GDM1 (cell line): ENCODE measurements at regions not wholly inside any gene's neighbourhood (a gene's known extent, or its start where the extent isn't known, plus 50 kb on each side); places are given as distances from the start of the nearest gene placed in this dataset.
"Not testable (repeated sequence)": the region's sequence is repeated elsewhere in the genome, so short reads cannot be mapped to it uniquely, and the experiment has no call there.

ENCODE experiments used
- DNase-seq: peaks from one replicate; lab custom pipeline; 2025; lab: John Stamatoyannopoulos, UW

DNA sequence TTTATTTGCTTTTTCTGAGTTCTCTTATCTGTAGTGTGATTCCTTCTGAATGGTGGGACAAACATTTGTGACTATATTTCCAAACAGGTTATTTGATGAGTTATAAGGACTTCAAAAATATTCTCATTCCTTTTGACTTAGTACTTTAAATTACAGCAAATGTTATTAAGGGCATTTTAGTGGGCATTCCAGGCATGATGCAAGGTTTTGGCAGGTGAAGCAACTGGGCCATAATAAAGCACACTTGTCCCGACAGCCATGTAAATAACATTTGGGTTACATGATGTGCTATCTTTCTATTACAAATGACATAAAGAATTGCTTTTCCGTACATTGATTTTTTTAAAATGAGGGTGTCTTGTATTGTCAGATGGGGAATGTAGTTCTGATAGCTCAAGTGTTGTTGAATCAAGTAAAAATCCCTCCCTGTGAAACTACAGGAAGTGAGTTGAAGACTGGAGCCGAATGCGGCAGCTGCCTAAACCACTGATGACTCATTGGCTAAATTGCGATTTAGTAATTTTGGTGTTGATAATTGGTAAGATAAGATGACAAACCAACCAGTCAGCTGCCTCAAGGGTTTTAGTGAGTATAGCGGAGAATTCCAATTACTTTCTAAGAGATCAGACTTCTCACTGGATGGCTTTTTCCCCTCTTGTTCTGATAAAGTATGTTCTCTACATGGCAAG is 231.3 kb upstream of the NPY start:
- DNase-seq = no peak

GRCh38 chr7:24054236-24054635 is 229.8 kb upstream of the NPY start:
- no peak for DNase-seq

DNA sequence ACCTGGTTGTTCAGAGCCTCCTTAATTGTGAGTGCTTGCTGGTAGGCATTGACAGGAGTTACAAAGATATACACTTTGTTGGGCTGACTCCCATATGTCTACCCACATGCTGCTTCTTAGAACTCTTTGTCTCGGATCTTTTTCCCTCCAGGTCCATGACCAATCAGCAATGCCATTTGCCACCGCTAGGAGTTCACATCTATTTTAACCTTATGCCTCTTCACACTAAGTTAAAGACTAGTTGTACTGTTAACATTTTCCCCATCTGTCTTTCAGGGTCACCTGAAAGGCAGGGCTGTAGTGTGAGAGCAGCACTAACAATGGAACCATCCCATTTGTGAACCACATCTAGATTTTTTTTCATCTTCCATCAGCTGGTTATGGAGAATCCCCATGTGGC is 226.7 kb upstream of the NPY start:
- no peak for DNase-seq

GRCh38 chr7:24058953-24059352 is 225.0 kb upstream of the NPY start:
- no peak for DNase-seq

DNA sequence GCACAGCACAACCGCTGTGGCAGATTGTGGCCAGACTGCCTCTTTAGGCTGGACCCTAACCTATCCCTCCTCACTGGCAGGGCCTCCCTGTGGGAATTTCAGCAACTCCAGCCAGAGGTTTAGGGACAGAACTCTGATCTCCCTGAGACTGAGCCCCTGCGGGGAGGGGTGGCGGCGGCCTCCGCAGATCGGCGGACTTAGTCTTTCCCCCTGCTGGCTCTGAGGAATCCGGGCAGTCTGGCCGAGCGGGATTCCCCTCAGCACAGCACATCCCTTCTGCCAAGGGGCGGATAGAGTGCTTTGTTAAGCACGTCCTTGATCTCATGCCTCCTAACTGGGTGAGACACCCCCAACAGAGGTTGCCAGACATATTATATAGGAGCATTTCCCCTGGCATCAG is 224.2 kb upstream of the NPY start:
- DNase-seq = no peak

GRCh38 chr7:24063721-24064120 is 220.3 kb upstream of the NPY start:
- no peak for DNase-seq

DNA sequence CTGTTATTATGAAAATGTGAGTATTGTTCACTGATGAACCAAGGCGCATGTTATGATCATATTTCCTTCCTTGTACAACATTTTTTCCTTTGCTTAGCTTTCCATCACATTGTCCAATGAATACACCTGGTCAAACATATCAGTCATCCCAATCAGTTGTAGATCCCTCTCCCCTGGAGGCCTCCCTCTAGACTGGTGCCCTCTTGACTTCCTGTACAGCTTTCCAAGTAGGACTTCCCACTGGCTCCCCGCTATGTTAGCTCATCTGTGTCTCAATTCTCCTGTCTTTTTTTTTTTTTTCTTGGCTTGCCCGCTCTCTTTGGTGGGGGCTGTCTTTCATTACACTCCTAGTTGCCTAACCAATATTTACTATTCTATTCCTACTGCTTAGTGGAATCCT is 214.2 kb upstream of the NPY start:
- DNase-seq = no peak

GRCh38 chr7:24073651-24074420 is 210.2 kb upstream of the NPY start:
- DNase-seq = no peak

DNA sequence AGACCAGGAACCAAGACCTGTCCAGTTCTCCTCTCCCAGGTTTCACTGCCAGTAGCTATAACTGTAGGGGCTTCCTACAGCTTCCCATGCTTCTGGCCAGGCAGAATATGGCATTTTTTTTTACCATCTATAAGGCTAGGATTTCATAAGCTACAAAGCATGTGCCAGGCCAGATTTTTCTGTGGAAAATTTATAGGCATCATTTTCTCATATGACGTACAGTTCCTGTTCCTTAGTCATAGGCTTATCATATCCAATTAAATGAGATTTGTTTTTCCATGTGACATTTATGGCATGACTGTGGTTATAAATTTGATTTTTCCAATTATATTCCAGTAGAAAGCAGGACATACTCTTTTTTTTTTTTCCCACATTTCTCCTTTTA is 208.6 kb upstream of the NPY start:
- DNase-seq = no peak

DNA sequence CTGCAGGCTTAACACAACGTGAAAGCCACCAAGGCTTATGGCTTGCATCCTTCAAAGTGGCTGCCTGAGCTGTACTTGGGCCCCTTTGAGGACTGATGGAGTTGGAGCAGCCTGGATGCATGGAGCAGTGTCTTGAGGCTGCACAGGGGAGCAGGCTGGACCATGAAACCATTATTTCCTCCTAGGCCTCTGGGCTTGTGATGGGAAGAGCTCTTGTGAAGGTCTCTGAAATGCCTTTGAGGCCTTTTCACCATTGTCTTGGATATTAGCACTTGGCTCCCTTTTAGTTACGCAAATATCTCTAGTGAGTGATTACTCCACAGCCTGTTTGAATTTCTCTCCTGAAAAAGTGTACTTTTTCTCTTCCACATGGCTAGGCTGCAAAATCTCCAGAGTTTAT is 201.2 kb upstream of the NPY start:
- DNase-seq = no peak

- no peak for DNase-seq
Measured at GRCh38 chr7:24102988-24103387, 181.0 kb upstream of the NPY start.

DNA sequence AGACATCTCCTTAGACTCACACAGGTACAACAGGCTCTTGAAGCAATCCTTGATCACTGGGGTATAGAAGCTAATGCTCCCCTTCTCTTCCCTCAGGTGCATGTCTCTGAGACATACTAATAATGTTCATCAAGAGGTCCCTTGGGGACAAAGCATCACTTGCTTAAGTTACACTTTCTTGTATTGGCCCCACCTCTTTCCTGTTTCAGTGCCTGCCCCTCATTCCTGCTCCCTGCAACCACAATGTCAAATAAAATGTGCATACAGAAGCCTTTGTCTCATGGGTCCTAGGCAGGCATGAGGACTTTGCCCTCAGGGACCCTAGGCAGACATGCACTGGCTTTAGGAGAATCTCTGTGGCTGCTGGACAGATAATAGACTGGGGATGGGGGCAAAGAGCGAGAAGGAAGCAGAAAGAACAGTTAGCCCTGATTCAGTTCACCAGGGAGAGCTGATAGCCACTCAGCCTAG is 175.0 kb upstream of the NPY start:
- DNase-seq = no peak

DNA sequence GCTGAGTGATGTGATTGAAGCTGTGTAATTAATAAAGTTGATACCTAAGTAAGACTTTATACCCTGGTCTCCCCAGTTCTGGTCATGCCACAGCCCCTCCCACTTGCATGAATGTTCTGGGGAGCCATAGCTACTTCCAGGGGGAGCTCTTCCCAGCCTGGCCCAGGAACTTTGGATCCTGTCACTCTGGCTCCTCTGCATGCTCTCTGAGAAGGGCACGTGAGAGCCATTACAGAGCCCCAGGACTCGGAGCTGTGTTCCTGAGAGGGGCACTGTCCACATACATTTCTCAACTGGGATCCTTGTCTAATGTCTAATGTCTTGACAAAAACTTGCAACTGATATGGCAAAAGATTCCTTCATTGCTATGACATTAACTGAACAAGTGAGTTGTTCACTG is 173.9 kb upstream of the NPY start:
- DNase-seq = no peak

- no peak for DNase-seq
Measured at GRCh38 chr7:24113506-24113905, 170.5 kb upstream of the NPY start.

GRCh38 chr7:24115661-24116060 is 168.3 kb upstream of the NPY start:
- DNase-seq = no peak

GRCh38 chr7:24117903-24118499 is 166.0 kb upstream of the NPY start:
- DNase-seq = not testable (repeated sequence)

DNA sequence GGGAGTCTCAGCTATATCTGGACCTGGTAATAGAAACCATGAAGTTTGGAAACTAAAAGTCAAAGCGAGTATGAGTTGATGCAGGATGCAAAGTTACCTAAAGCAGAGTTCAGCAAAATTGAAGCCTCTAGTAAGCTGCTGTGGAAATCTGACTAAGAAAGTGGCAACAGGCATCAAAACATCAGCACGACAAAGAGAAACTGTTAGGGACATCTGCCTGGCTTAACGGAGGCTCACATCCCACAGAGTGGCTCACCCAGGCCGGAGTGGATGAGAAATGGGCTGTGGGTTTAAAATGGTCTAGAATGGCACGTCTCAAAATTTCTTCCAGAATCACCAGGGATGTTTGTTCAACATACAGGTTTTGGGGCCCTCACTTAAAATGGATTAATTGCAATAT is 164.1 kb upstream of the NPY start:
- DNase-seq = no peak

GRCh38 chr7:24123076-24123475 is 160.9 kb upstream of the NPY start:
- no peak for DNase-seq

GRCh38 chr7:24125765-24126164 is 158.2 kb upstream of the NPY start:
- no peak for DNase-seq

- DNase-seq = no peak
Measured at GRCh38 chr7:24127930-24128329, 156.1 kb upstream of the NPY start.

DNA sequence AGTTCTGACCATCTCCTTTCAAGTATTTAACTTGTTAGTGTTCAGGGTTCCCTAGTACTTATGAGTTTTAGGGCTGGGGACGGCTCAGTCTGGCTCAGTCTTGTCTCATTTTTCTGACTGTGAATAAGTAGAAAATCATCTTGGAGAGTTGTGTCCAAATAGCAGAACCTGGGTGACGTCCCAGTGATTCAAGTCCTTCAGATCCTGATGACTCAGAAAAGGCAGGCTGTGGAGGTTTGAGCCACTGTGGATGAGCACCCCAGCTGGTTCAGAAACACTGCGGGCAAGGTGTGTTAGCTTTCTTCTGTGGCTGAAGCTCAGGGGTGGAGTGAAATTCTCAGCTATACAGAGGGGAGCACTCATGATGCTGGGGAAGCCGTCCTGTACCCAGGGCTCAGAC is 154.4 kb upstream of the NPY start:
- DNase-seq = no peak

- DNase-seq = no peak
Measured at GRCh38 chr7:24130631-24131030, 153.4 kb upstream of the NPY start.

GRCh38 chr7:24133691-24134090 is 150.3 kb upstream of the NPY start:
- no peak for DNase-seq
